ENCODE measurements at regions not wholly inside any gene's neighbourhood (a gene's known extent, or its start where the extent isn't known, plus 50 kb on each side); places are given as distances from the start of the nearest gene placed in this dataset.
"Not testable (repeated sequence)": the region's sequence is repeated elsewhere in the genome, so short reads cannot be mapped to it uniquely, and the experiment has no call there.

GRCh38 chr4:144423930-144424329, 222.0 kb upstream of the HHIP start (continued):
- no peak for TF ChIP-seq CDX4 (CRISPR knock-in tag; IDR thresholded peaks at IDR 0.05; ENCODE audit: borderline replicate concordance)
- TF ChIP-seq KAT7 (CRISPR knock-in tag; IDR thresholded peaks at IDR 0.05; ENCODE audit: borderline replicate concordance), result no peak
- TF ChIP-seq TP53 (CRISPR knock-in tag; IDR thresholded peaks at IDR 0.05), result no peak
- no peak for TF ChIP-seq NR1H2 (CRISPR knock-in tag; IDR thresholded peaks at IDR 0.05)
- TF ChIP-seq ZBTB43 (CRISPR knock-in tag; IDR thresholded peaks at IDR 0.05), result no peak
- no peak for TF ChIP-seq ZNF121 (CRISPR knock-in tag; IDR thresholded peaks at IDR 0.05)
- no peak for TF ChIP-seq TEAD4 (CRISPR knock-in tag; IDR thresholded peaks at IDR 0.05)
- TF ChIP-seq GTF2I (CRISPR knock-in tag; conservative IDR thresholded peaks at IDR 0.05), result no peak

- H3K9me3 Mint-ChIP-seq; H3K36me3 Mint-ChIP-seq; CTCF ChIA-PET; H3K4me3 Mint-ChIP-seq; H3K27me3 Mint-ChIP-seq (ENCODE audit: low read depth); DNase-seq (ENCODE audit: low spot score); H3K27ac Mint-ChIP-seq; ATAC-seq; POLR2A ChIA-PET: not testable (repeated sequence)
- H3K4me1 Mint-ChIP-seq, result peaks cover 12% of the 10 kb centered on the region
Observed at GRCh38 chr4:144426023-144426422, 219.9 kb upstream of the HHIP start.

- POLR2A ChIA-PET, result no interaction called here
- Mint-ChIP-seq H3K27ac (no peak overlapping the region), H3K36me3 (0 out of 2 replicates have a peak, but pooled peaks cover 4% of the 10 kb centered on the region), H3K4me3 (no peak overlapping the region), H3K9me3 (peaks cover 33% of the 10 kb centered on the region), H3K27me3 (ENCODE audit: low read depth) (no peaks in the 10 kb centered on the region; the same call in 1 of the 2 replicates), H3K4me1 (peaks cover 5% of the 10 kb centered on the region; the same call in 1 of the 2 replicates)
- TF ChIP-seq OVOL2 (CRISPR knock-in tag; IDR thresholded peaks at IDR 0.05; ENCODE audit: borderline replicate concordance) (no peak), ZNF512 (CRISPR knock-in tag; IDR thresholded peaks at IDR 0.05; ENCODE audit: borderline replicate concordance) (no peak)
- DNase-seq (ENCODE audit: low spot score) (no peak), ATAC-seq (0 out of 2 replicates have a peak, but pooled peaks have one; percentile 30)
- CTCF ChIA-PET, result no interaction called here
Observed at GRCh38 chr4:144442713-144443112, 203.2 kb upstream of the HHIP start.

- ChIA-PET POLR2A (no interaction called here), CTCF (no interaction called here)
- no peaks in the 10 kb centered on the region for H3K4me1 Mint-ChIP-seq
- DNase-seq (ENCODE audit: low spot score) (no peak), ATAC-seq (no peak)
- H3K4me3 Mint-ChIP-seq, result no peak overlapping the region
- H3K36me3 Mint-ChIP-seq, result no peaks in the 10 kb centered on the region
- no peaks in the 10 kb centered on the region for H3K27me3 Mint-ChIP-seq (ENCODE audit: low read depth)
- H3K27ac Mint-ChIP-seq, result no peak overlapping the region
- TF ChIP-seq ZNF317 (CRISPR knock-in tag; IDR thresholded peaks at IDR 0.05; ENCODE audit: borderline replicate concordance, low read depth), result no peak
- TF ChIP-seq ZNF138 (CRISPR knock-in tag; conservative IDR thresholded peaks at IDR 0.05), result no peak
- no peak for TF ChIP-seq HMGA2 (CRISPR knock-in tag; IDR thresholded peaks at IDR 0.05)
- TF ChIP-seq STAT6 (CRISPR knock-in tag; conservative IDR thresholded peaks at IDR 0.05; ENCODE audit: low read depth), result no peak
- TF ChIP-seq TEAD1 (CRISPR knock-in tag; IDR thresholded peaks at IDR 0.05), result no peak
- H3K9me3 Mint-ChIP-seq, result peaks cover 6% of the 10 kb centered on the region
Observed at GRCh38 chr4:144449611-144450010, 196.3 kb upstream of the HHIP start.

Data from WTC11 (cell line).